GM23338 (cell line): ENCODE measurements at regions not wholly inside any gene's neighbourhood (a gene's known extent, or its start where the extent isn't known, plus 50 kb on each side); places are given as distances from the start of the nearest gene placed in this dataset.

Experiments
- CREB1 ChIP-seq: fragments of 250-450 bp; sonication (Bioruptor Pico); IDR thresholded peaks from 2 replicates; pipeline ENCODE4 v1.5.0; 2020; ENCODE audit warnings: low read depth, mild to moderate bottlenecking, moderate library complexity
- CTCF ChIP-seq, 2 experiments: fragments of 200-600 bp in 1 of 2; sonication (generic) in 1 of 2; conservative IDR thresholded peaks; 2 replicates each; pipeline versions ENCODE4 v1.5.1 to v1.6.1; 2016 to 2017; ENCODE audit warnings: antibody characterized with exemption in 2 of 2, low read depth in 2 of 2, mild to moderate bottlenecking in 2 of 2, moderate library complexity in 1 of 2
- EZH2 ChIP-seq: fragments of 200-600 bp; sonication (generic); IDR thresholded peaks from one replicate; pipeline ENCODE4 v1.8.0; 2017; ENCODE audit warnings: antibody characterized with exemption, mild to moderate bottlenecking, low read depth; ENCODE audit not compliant: unreplicated experiment
- EZH2phosphoT487 ChIP-seq: fragments of 200-600 bp; sonication (generic); IDR thresholded peaks from one replicate; pipeline ENCODE4 v1.8.1; 2018; ENCODE audit warnings: antibody characterized with exemption; ENCODE audit not compliant: unreplicated experiment
- JUNB ChIP-seq: IDR thresholded peaks from one replicate; pipeline ENCODE4 v1.6.1; 2016; ENCODE audit warnings: antibody characterized with exemption; ENCODE audit not compliant: unreplicated experiment
- NANOG ChIP-seq: IDR thresholded peaks from 2 replicates; pipeline ENCODE4 v1.6.1; 2016; ENCODE audit warnings: antibody characterized with exemption, borderline replicate concordance
- POLR2AphosphoS5 ChIP-seq: IDR thresholded peaks from 2 replicates; pipeline ENCODE4 v1.6.1; 2016; ENCODE audit warnings: antibody characterized with exemption, low read depth
- REST ChIP-seq: IDR thresholded peaks from one replicate; pipeline ENCODE4 v1.6.1; 2018; ENCODE audit warnings: antibody characterized with exemption; ENCODE audit not compliant: unreplicated experiment
- ZNF114 ChIP-seq: fragments of 250-450 bp; sonication (Bioruptor Pico); IDR thresholded peaks from 2 replicates; pipeline ENCODE4 v1.5.0; 2020; ENCODE audit warnings: mild to moderate bottlenecking, moderate library complexity

- TF ChIP-seq POLR2AphosphoS5 (no peak), NANOG (no peak), CTCF (conservative IDR thresholded peaks at IDR 0.05; ENCODE audit: low read depth in 2 of 2) (no peak), EZH2 (no peak), EZH2phosphoT487 (no peak), REST (no peak), ZNF114 (CRISPR knock-in tag) (no peak), CREB1 (no peak), JUNB (no peak)
Measured at GRCh38 chr5:53340956-53341750, 139.3 kb upstream of the FST start.
